Urinary bladder (tissue), 3 donors: ENCODE measurements at regions not wholly inside any gene's neighbourhood (a gene's known extent, or its start where the extent isn't known, plus 50 kb on each side); places are given as distances from the start of the nearest gene placed in this dataset.

ENCODE experiments used
- DNase-seq: peaks from one replicate; pipeline ENCODE4 v3.0.0-alpha.2; 2015; ENCODE audit errors: extremely low spot score
- H3K27ac ChIP-seq: one replicate; pipeline ENCODE4 v1.5.1; 2013; ENCODE audit warnings: low read depth, mild to moderate bottlenecking, moderate library complexity
- H3K36me3 ChIP-seq: one replicate; pipeline ENCODE4 v1.6.1; 2013; ENCODE audit warnings: mild to moderate bottlenecking, moderate library complexity; ENCODE audit not compliant: insufficient read depth
- H3K4me1 ChIP-seq: one replicate; pipeline ENCODE4 v1.6.1; 2013; ENCODE audit warnings: mild to moderate bottlenecking, moderate library complexity; ENCODE audit not compliant: insufficient read depth
- H3K4me3 ChIP-seq: one replicate; pipeline ENCODE4 v1.5.1; 2013; ENCODE audit warnings: low read depth, low read length
- WGBS: extraction: QIAGEN DNeasy Blood & Tissue Kit; methylation state at CpG from one replicate; pipeline ENCODE4 v1.1.7; 2013; 5-methylcytosine and 5-hydroxymethylcytosine counted together
- donor health status: healthy with polysubstance abuse.
- donor health status: healthy.

DNA sequence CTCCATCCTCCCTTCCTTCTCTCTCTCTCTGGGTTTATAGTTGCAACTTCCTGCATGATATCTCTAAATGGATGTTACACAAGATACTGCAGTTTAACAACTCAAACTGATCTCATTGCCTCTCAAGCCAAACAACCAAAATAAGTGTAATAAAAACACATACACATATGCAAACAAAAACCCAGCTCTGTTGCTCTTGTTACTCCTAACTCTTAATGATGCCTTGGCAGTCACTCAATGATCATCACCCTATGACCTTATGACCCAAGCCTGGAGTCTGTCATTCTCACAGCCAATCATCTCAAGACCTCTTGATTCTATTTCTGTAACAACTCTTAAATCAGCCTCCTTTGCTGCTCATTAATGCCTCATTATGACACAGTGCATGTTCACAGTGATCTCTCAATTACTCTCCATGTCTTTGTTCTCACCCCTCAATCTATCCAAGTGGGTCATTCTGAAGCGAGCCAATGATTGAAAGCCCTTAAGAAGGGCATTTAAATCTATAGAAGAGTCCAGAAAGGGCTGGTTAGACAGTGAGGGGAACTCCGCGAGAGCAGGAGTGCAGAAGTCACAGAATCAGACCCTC, 210.9 kb downstream of the INHBA start:
- no peak overlapping the region for H3K27ac ChIP-seq
- no peak for DNase-seq
- whole genome bisulfite sequencing, result 81% methylated on average over 3 of the region's 3 CpGs
- no peaks in the 10 kb centered on the region for H3K4me1 ChIP-seq
- H3K36me3 ChIP-seq, result no peaks in the 10 kb centered on the region
- no peak overlapping the region for H3K4me3 ChIP-seq

DNA sequence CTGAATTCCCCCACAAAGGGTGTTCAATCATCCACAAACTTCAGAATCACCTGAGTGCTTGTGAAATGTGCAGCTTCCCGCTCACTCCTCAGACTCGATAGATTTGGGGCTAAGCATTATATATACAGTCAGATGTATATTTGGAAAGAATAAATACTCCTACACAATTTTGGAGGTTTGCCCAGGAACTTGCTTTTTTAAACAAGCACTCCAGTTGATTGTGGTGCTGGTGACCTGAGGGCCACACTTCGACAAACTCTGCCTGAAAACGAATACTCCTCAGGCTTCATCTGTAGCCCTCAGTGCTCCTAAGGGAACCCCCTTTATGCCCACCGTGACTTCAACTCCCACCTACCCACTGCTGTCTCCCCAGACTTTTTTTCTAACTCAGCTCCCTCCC, 211.6 kb downstream of the INHBA start:
- no peak overlapping the region for H3K4me3 ChIP-seq
- no peaks in the 10 kb centered on the region for H3K36me3 ChIP-seq
- WGBS, result 34% methylated on average over 5 of the region's 5 CpGs
- H3K27ac ChIP-seq, result no peak overlapping the region
- DNase-seq, result no peak
- no peaks in the 10 kb centered on the region for H3K4me1 ChIP-seq

DNA sequence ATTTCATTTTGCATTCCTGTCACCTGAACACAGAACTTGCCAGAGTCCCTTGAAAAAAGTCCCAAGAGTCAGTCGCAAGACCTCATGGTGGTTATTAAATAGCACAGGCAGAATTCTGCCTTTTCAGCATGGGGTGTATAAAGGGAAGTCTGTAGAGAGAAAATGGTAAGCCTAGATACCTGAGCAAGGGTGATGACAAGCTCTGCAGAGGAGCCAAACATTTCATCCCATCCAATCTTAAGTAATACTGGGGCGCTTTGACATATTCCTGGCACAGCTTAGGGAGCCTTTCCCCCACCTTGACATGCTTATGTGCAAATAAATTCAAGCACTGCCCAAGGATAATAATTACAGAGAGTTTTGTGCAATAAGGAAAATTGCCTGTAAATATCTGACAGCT, 213.0 kb downstream of the INHBA start:
- Histone ChIP-seq H3K4me3 (no peak overlapping the region), H3K36me3 (no peaks in the 10 kb centered on the region), H3K27ac (no peak overlapping the region), H3K4me1 (no peaks in the 10 kb centered on the region)
- 95% methylated on average over 2 of the region's 2 CpGs for WGBS
- no peak for DNase-seq

DNA sequence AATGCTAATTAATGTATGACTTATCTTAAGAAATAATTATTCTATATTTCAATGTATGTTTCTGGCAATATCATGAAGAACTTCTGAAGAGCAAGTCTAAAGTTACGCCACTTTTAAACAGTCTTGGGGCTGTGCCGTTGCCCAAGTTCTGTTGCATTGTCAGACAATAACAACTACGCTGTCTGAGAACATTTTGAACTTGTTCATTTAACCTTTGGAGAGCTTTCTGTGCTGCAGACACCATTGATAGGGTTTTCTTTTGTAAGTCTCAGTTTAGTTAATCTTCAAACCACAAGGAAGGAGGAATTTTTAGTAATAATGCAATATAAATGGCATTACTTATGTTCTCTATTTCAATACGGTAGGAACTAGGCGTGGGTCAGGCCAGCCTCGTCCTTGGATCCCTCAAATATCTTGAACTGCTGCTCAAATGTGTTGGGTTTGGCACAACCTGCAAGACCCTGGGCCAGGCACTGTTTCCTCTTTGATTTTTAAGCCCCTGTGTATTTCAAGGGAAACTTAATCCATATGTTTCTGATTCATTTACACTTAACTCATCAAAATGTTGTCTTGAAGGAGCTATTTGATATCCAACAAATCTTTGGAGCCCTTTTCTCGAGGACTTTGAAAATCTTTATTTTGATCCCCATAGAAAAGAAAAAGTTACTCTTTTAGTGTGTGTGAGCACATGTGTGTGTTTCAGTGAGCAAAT, 215.5 kb downstream of the INHBA start:
- no peaks in the 10 kb centered on the region for H3K36me3 ChIP-seq
- H3K4me1 ChIP-seq, result no peaks in the 10 kb centered on the region
- 87% methylated on average over 7 of the region's 7 CpGs for WGBS
- DNase-seq, result no peak
- H3K4me3 ChIP-seq, result no peak overlapping the region
- no peak overlapping the region for H3K27ac ChIP-seq

DNA sequence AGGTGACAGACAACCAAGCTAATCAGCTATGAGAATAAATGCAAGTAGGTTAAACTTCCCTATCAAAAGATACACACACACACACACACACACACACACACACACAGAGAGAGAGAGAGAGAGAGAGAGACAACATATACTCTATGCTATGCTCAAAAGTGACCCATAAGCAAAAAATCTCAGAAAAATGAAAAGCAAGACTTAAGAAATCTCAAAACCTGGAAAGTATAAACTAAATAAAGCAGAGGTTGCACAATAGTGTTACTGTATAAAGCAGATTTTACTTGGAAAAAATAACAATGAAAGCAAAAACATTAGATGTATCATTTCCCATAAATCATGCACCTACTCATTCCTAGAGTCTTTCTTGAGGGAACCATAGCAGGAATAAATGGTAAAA, 221.5 kb downstream of the INHBA start:
- DNase-seq, result no peak
- no peak overlapping the region for H3K4me3 ChIP-seq
- no peaks in the 10 kb centered on the region for H3K4me1 ChIP-seq
- no peaks in the 10 kb centered on the region for H3K36me3 ChIP-seq
- H3K27ac ChIP-seq, result no peak overlapping the region

DNA sequence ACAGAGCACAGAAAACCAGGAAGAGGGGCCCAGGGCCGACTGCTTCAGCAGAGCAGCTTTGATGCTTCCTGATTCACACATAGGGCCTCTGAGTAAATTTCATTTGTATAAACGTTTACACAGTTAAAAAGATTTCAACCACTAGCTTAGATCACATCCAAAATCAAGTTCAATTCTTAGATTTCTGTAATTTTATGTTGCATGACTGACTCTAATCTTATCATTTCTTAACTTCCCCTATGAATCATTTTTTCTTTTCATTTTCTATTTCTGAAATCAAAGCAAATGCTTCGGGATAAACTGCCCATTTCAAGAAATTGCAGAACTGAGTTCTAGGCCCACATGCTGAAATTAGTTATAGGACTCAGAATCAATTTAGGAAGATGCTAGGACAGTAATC, 224.7 kb downstream of the INHBA start:
- WGBS, result 36% methylated on average over 3 of the region's 3 CpGs
- no peaks in the 10 kb centered on the region for H3K4me1 ChIP-seq
- H3K27ac ChIP-seq, result no peak overlapping the region
- DNase-seq, result no peak
- no peaks in the 10 kb centered on the region for H3K36me3 ChIP-seq
- H3K4me3 ChIP-seq, result no peak overlapping the region

DNA sequence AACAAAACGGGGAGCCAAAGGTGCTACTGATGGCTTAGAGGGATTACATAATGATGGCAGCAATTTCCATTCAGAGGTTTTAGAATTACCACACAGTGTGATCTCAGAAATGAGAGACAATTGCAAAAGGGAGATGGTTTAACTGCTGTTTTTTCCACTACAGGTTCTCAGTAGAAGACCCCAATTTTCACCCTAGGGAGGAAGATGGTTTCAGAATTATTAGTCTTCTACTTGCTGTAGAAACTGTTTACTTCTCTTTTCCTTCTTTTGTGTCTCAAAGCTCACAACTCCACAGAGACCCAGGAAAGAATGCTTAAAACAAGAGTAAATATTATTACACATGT, 226.5 kb downstream of the INHBA start:
- 65% methylated on average over 1 of the region's 1 CpG for WGBS
- H3K36me3 ChIP-seq, result no peaks in the 10 kb centered on the region
- no peak for DNase-seq
- no peaks in the 10 kb centered on the region for H3K4me1 ChIP-seq
- H3K4me3 ChIP-seq, result no peak overlapping the region
- H3K27ac ChIP-seq, result no peak overlapping the region

DNA sequence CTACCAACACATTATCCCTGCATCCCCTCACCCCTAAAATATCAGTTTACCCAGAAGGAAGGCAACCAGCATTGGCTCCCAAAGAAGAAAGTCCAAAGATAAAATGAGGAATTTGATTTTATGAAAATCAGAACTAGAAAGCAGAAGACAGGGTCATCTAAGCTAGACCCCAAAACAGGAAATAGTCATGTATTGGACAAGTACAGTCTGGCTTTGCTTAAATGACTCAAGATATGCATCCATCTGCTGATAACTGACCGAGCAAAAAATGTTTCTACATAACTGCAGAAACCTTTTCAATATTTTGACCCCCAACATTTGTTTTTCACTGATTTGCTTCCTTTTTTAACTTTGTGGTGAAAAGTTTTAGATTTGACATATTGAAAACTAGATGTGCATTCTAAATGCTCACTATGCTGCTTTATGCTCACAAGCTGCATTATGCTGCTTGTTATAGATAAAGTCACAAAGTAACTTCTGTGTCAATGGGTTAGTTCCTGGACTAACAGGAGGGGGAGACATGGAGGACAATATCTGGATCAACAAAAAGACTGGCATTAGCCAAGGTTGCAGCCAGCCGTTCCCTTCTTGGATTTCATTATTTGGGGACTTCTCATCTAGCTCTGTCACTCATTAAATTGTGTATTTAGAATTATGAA, 227.0 kb downstream of the INHBA start:
- DNase-seq, result no peak

DNA sequence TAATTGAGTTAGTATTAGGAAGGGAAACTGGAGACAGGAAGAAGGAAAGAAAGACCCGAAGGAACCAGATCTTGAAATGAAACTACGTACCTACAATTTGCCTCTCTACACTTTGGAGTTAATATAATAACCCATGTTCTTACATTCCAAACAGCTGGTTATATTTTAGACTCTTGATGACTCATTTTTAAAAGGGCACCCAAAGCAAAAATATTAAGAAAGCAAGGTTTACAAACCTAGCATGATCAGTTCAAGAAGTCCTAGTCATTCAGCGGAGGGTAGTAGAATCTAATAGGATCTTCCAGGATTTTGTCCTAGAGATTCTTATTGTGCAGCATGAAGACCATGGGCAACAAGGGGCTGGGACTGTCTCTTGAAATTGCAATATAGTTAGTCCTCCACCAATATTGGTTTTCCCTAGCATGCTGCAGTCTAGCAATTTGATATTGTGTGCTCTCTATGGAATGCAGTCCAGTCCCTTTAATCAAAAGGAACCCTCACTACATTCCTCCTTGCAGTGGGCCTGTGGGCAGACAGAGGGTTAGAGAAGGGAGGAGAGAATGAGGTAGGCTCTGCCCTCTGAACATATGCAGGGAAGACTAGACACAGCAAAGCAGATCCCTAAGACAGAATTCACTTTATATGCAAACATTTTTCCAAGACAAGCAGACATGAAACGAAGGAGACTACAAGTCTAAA, 230.3 kb downstream of the INHBA start:
- H3K27ac ChIP-seq, result no peak overlapping the region
- H3K36me3 ChIP-seq, result no peaks in the 10 kb centered on the region
- 86% methylated on average over 4 of the region's 4 CpGs for WGBS
- H3K4me1 ChIP-seq, result no peaks in the 10 kb centered on the region
- no peak for DNase-seq
- no peak overlapping the region for H3K4me3 ChIP-seq

More for the DNA sequence above, 227.0 kb downstream of the INHBA start:
- Histone ChIP-seq H3K36me3 (no peaks in the 10 kb centered on the region), H3K27ac (no peak overlapping the region), H3K4me1 (no peaks in the 10 kb centered on the region), H3K4me3 (no peak overlapping the region)
- 83% methylated on average over 2 of the region's 2 CpGs for WGBS

DNA sequence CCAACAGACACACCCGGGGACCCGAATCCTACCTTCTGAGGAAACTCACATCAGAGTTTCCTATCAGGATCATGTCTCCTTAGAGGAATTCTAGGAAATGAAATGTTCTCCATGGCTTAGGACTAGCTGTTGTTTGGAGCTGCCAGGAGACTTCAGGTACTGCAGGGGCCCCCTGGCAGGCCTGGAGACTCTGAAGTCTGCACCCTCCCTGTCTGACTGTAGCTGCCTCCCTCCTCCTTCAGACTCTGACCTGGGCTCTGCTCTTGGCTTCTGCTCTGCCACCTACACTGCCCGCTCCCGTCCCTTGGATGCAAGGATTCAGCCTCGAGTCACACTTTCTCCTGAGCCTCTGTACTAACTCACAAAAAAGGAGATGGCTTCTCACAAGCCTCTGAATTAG, 232.8 kb downstream of the INHBA start:
- no peaks in the 10 kb centered on the region for H3K4me1 ChIP-seq
- no peak for DNase-seq
- WGBS, result 93% methylated on average over 5 of the region's 5 CpGs

DNA sequence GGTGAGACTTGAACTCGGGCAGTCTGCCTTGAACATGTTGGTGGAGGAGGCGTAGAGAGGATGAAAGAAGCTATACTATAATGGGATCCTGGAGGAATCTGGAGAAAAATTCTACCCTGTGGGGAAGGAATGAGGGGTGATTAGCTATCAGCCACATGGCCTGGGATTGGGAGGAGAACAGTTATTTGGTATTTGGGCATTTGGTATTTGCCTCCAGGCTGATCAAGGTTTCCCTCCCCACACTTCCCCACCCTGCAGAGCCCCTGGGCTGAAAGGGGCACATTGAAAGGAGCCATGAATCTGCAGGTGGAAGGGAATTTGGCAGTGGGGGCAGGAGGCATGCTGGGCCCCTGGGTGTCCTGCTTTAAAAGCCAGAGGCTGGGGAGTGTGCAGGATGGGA, 235.3 kb downstream of the INHBA start:
- Histone ChIP-seq H3K36me3 (no peaks in the 10 kb centered on the region), H3K4me1 (no peaks in the 10 kb centered on the region), H3K4me3 (no peak overlapping the region), H3K27ac (no peak overlapping the region)
- DNase-seq, result no peak
- over 99% methylated on average over 2 of the region's 2 CpGs for WGBS

More for the DNA sequence above, 232.8 kb downstream of the INHBA start:
- Histone ChIP-seq H3K27ac (no peak overlapping the region), H3K36me3 (no peaks in the 10 kb centered on the region), H3K4me3 (no peak overlapping the region)

DNA sequence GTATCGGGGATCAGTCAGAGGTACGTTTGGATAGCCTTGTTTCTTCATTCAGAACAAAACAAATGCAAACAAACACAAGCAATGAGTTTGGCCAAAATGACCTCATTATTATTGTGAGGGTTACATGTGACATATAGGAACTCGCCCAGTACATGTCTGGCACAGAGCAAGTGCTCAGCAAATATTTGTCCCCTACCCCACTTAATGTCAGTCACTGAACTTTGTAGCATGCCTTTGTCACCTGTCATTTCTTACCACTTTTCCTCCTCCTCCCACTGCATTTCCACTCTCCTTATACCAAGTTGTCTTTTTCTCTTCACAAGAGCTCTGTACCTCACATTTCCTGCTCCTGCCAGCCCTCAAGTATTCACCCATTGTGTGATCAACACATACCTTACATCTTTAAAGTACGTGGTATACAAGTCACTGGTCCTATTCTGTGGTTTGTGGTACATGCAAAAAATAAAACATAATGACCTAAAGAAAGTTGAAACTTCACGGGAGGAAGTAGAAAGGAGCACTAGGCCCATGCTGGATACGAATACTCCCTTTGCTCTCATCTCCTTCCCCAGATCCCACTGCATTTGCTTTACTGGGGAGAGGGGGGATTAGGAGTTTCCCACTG, 236.0 kb downstream of the INHBA start:
- DNase-seq, result no peak
- Histone ChIP-seq H3K36me3 (no peaks in the 10 kb centered on the region), H3K4me3 (no peak overlapping the region), H3K27ac (no peak overlapping the region), H3K4me1 (no peaks in the 10 kb centered on the region)
- WGBS, result 80% methylated on average over 6 of the region's 6 CpGs

DNA sequence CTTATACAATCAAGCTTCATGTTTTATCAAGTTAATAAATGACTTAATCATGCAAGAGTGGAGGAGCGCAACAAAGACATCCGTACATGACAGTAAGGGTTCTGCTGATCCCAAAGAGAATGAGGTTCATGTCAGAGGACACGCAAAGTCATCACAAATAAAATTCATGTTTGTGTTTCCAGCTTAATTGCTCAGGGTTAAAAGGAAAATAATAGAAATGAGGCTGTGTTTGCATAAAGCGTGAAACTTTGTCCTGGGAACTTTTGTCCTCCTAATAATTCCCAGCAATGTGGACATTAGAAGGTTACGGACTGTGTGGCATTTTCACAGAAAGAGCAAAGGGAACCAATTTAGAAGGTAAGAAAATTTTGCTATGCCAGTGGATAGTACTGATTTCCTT, 237.3 kb downstream of the INHBA start:
- H3K36me3 ChIP-seq, result no peaks in the 10 kb centered on the region
- no peak for DNase-seq
- WGBS, result 94% methylated on average over 5 of the region's 5 CpGs
- H3K27ac ChIP-seq, result no peak overlapping the region
- H3K4me1 ChIP-seq, result no peaks in the 10 kb centered on the region
- H3K4me3 ChIP-seq, result no peak overlapping the region
